NB4 (cell line): ENCODE measurements at regions not wholly inside any gene's neighbourhood (a gene's known extent, or its start where the extent isn't known, plus 50 kb on each side); places are given as distances from the start of the nearest gene placed in this dataset.

Experiments
- MYC ChIP-seq: IDR thresholded peaks from 2 replicates; pipeline ENCODE4 v1.6.1; 2011; ENCODE audit warnings: low read depth, low read length
- POLR2A ChIP-seq: IDR thresholded peaks from 2 replicates; pipeline ENCODE4 v1.6.1; 2011; ENCODE audit warnings: mild to moderate bottlenecking; ENCODE audit not compliant: insufficient read length; ENCODE audit errors: extremely low read depth
- TF ChIP-seq, protein P1 (sequence below): IDR thresholded peaks from one replicate; pipeline ENCODE4 v1.5.1; 2012; ENCODE audit warnings: low read depth, low read length
- TF ChIP-seq, protein P2 (sequence below): IDR thresholded peaks from 2 replicates; pipeline ENCODE4 v1.6.1; 2011; ENCODE audit warnings: low read depth, low read length

DNA sequence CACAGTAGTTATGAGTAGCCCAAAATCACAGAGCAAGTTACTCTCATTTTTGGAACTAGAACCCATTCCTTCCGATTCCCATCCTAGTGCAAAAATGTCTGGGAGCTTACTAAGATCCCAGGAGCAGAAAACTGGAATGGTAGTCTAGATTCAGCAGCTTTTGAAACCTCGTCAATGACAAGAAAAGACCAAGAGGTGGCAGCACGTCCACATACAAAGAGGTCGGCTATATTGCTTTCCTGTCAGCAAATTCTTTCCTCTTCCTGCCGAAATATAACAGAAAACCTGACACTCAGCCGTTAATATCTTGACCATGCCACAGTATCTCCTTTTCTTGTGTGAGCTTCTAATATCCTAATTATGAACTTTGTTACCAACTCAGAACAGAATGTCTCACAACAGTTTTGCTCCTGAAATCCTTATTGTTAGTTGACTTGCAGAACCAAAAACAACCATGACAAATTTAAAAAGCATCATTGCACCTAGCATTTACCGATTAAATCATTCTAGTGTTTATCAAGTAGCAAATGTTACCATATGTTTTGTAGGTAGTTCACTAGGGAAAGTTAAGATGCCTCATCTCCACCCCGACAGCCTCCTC is 92.8 kb upstream of the OR9G4 start:
- TF ChIP-seq POLR2A (no peak), MYC (no peak)
- TF ChIP-seq, protein P1, sequence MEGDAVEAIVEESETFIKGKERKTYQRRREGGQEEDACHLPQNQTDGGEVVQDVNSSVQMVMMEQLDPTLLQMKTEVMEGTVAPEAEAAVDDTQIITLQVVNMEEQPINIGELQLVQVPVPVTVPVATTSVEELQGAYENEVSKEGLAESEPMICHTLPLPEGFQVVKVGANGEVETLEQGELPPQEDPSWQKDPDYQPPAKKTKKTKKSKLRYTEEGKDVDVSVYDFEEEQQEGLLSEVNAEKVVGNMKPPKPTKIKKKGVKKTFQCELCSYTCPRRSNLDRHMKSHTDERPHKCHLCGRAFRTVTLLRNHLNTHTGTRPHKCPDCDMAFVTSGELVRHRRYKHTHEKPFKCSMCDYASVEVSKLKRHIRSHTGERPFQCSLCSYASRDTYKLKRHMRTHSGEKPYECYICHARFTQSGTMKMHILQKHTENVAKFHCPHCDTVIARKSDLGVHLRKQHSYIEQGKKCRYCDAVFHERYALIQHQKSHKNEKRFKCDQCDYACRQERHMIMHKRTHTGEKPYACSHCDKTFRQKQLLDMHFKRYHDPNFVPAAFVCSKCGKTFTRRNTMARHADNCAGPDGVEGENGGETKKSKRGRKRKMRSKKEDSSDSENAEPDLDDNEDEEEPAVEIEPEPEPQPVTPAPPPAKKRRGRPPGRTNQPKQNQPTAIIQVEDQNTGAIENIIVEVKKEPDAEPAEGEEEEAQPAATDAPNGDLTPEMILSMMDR = peak; percentile 76
- TF ChIP-seq, protein P2, sequence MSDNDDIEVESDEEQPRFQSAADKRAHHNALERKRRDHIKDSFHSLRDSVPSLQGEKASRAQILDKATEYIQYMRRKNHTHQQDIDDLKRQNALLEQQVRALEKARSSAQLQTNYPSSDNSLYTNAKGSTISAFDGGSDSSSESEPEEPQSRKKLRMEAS = no peak
